Peyer's patch (tissue), 4 donors: ENCODE measurements at regions not wholly inside any gene's neighbourhood (a gene's known extent, or its start where the extent isn't known, plus 50 kb on each side); places are given as distances from the start of the nearest gene placed in this dataset.

ENCODE experiments used
- POLR2A ChIP-seq, 2 donors: fragments of 450-650 bp; IDR thresholded peaks; one replicate each; pipeline ENCODE4 v1.5.1; 2017; ENCODE audit warnings: antibody characterized with exemption in 2 of 2, mild to moderate bottlenecking in 2 of 2, moderate library complexity in 2 of 2
- TF ChIP-seq, protein P1 (sequence below), 6 experiments: fragments of 450-650 bp in 4 of 6; fragments of 200-600 bp in 2 of 6; sonication (generic) in 1 of 6; IDR thresholded peaks; one replicate each; pipeline ENCODE4 v1.5.1; 2017 to 2019; ENCODE audit warnings: antibody characterized with exemption in 6 of 6, mild to moderate bottlenecking in 3 of 6, moderate library complexity in 1 of 6

DNA sequence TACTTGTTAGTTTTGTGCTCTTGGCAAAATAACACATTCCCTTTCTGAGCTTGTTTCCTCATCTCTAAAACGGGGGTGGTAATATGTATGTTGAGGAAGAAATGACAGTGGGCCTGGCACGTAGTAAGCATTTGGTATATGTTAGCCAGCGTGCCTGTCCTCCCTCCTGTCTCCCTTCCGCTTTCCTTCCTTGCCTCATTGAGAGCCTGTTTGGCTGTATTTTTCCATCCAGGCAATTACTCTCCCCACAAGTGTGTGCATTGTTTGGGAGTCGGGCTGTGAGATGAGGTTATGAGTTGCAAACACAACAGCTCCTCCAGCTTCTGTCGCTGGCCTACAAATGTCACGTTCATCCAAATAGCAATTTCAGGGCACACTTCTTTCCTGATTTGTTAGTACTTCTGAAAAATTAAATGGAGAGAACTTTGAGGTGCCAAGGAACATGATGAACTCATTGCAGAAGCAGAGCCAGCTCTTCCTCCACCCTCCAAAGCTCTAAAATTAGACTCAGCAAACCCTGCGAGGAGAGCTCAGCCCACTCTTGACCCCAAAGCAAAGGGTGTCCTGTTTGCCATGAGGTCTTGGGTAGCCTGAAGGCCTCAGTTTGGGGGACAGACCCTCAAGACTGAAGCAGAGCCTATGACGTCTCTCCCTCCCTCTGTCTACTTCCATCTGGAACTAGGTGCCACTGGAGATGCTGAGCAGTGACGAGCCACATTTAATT is 50.7 kb upstream of the TOX2 start:
- TF ChIP-seq, protein P1, sequence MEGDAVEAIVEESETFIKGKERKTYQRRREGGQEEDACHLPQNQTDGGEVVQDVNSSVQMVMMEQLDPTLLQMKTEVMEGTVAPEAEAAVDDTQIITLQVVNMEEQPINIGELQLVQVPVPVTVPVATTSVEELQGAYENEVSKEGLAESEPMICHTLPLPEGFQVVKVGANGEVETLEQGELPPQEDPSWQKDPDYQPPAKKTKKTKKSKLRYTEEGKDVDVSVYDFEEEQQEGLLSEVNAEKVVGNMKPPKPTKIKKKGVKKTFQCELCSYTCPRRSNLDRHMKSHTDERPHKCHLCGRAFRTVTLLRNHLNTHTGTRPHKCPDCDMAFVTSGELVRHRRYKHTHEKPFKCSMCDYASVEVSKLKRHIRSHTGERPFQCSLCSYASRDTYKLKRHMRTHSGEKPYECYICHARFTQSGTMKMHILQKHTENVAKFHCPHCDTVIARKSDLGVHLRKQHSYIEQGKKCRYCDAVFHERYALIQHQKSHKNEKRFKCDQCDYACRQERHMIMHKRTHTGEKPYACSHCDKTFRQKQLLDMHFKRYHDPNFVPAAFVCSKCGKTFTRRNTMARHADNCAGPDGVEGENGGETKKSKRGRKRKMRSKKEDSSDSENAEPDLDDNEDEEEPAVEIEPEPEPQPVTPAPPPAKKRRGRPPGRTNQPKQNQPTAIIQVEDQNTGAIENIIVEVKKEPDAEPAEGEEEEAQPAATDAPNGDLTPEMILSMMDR (IDR thresholded peaks at IDR 0.05), result no peak
- no peak for TF ChIP-seq POLR2A (IDR thresholded peaks at IDR 0.05)
